ENCODE measurements at regions not wholly inside any gene's neighbourhood (a gene's known extent, or its start where the extent isn't known, plus 50 kb on each side); places are given as distances from the start of the nearest gene placed in this dataset. TPM values are rescaled to one million over a fixed set of nuclear protein-coding genes. Genes with fewer than 3 reads are reported as not detected.

DNA sequence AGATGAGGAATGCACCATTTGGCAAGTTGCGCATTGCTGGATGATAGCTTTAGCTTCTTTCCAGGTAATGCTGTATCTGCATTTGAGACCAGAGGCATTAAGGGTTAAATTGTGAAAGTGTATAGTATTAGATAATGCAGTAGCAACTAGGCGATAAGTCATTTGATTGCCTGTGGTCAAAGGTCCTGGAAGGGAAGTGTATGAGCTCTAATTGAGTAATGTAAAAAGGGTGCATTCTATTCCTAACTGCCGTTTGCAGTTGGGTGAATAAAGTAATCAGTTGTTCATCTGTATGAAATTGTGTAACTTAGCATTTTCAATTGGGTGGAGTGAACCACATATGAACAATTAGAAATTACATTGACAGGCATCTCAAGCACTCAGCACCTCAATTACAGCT, 54.5 kb upstream of the WDR1 start:
- no peak overlapping the region for H2AFZ ChIP-seq (ENCODE audit: low read length)
- no peaks in the 10 kb centered on the region for H3K36me3 ChIP-seq (ENCODE audit: insufficient read depth, low read length)
- no peaks in the 10 kb centered on the region for H3K9me3 ChIP-seq (ENCODE audit: low read depth, low read length)
- H3K4me1 ChIP-seq (ENCODE audit: insufficient read depth, low read length), result peaks cover 21% of the 10 kb centered on the region
- no peak overlapping the region for H3K4me2 ChIP-seq (ENCODE audit: insufficient read depth, low read length)
- TF ChIP-seq, protein P1, sequence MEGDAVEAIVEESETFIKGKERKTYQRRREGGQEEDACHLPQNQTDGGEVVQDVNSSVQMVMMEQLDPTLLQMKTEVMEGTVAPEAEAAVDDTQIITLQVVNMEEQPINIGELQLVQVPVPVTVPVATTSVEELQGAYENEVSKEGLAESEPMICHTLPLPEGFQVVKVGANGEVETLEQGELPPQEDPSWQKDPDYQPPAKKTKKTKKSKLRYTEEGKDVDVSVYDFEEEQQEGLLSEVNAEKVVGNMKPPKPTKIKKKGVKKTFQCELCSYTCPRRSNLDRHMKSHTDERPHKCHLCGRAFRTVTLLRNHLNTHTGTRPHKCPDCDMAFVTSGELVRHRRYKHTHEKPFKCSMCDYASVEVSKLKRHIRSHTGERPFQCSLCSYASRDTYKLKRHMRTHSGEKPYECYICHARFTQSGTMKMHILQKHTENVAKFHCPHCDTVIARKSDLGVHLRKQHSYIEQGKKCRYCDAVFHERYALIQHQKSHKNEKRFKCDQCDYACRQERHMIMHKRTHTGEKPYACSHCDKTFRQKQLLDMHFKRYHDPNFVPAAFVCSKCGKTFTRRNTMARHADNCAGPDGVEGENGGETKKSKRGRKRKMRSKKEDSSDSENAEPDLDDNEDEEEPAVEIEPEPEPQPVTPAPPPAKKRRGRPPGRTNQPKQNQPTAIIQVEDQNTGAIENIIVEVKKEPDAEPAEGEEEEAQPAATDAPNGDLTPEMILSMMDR (IDR thresholded peaks at IDR 0.05; ENCODE audit: extremely low read depth, low read depth, low read length), result no peak
- H4K20me1 ChIP-seq (ENCODE audit: insufficient read depth, low read length), result no peaks in the 10 kb centered on the region
- DNase-seq (ENCODE audit: insufficient read length, low spot score, missing footprints), result no peak
- no peaks in the 10 kb centered on the region for H3K79me2 ChIP-seq (ENCODE audit: insufficient read depth, low read length)
- H3K27ac ChIP-seq (ENCODE audit: low read depth, low read length), result no peak overlapping the region
- no peak overlapping the region for H3K4me3 ChIP-seq (ENCODE audit: insufficient read depth, low read length)
- H3K27me3 ChIP-seq (ENCODE audit: insufficient read depth, low read length), result no peaks in the 10 kb centered on the region

DNA sequence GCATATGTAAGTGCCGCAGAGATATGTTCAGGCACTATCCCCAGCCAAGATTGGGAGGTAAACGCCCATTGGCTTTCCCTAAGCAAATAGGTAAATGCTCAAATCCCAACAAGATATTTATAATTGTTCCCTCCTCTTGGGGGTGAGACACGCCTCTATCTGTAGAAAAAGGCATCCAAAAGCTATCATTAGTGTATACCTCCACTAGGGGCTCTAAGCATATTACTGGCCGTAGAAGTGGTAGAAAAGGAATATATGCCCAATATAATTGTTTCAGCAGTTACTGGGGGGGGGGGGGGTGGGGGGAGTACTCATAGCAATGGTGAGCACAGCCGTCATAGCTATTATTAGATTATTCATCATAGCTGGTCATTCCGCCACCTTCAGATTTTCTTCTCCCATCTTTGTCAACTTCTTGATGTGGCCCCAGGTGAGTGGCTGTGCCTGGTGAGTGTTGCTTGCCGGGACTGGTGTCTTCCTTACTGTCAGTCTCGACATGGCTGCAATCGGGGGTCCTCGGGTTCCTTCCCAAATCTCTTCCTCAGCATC, 53.3 kb upstream of the WDR1 start:
- Histone ChIP-seq H3K4me2 (ENCODE audit: insufficient read depth, low read length) (no peak overlapping the region), H4K20me1 (ENCODE audit: insufficient read depth, low read length) (no peaks in the 10 kb centered on the region), H3K4me3 (ENCODE audit: insufficient read depth, low read length) (no peak overlapping the region), H3K36me3 (ENCODE audit: insufficient read depth, low read length) (no peaks in the 10 kb centered on the region), H3K4me1 (ENCODE audit: insufficient read depth, low read length) (peaks cover 21% of the 10 kb centered on the region), H3K27me3 (ENCODE audit: insufficient read depth, low read length) (no peaks in the 10 kb centered on the region), H3K27ac (ENCODE audit: low read depth, low read length) (no peak overlapping the region), H3K9me3 (ENCODE audit: low read depth, low read length) (no peaks in the 10 kb centered on the region), H3K79me2 (ENCODE audit: insufficient read depth, low read length) (no peaks in the 10 kb centered on the region), H2AFZ (ENCODE audit: low read length) (no peak overlapping the region)
- TF ChIP-seq, protein P1 (IDR thresholded peaks at IDR 0.05; ENCODE audit: extremely low read depth, low read depth, low read length), result no peak
- DNase-seq (ENCODE audit: insufficient read length, low spot score, missing footprints), result no peak

DNA sequence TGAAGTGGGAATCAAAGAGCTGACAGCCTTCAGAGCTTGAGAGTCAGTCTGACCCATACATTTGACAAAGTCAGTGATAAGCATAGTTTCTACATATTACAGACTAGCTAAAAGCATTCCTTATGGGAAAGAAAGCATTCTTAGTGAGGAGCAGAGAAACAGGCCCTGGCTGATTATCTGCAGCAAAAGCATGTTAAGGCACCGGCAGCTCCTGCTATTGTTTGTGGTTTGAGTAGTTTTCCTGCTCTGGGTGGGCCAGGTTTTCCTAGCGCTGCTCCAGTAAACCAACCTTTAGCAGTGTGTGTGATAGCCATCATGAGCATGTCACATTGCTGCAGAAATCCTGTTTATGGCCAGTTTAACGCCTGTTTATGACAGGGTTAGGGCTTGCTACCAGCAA, 51.6 kb upstream of the WDR1 start:
- TF ChIP-seq, protein P1 (IDR thresholded peaks at IDR 0.05; ENCODE audit: extremely low read depth, low read depth, low read length), result no peak
- H3K4me1 ChIP-seq (ENCODE audit: insufficient read depth, low read length), result peaks cover 7% of the 10 kb centered on the region
- H3K36me3 ChIP-seq (ENCODE audit: insufficient read depth, low read length), result no peaks in the 10 kb centered on the region
- no peak overlapping the region for H2AFZ ChIP-seq (ENCODE audit: low read length)
- no peak overlapping the region for H3K4me3 ChIP-seq (ENCODE audit: insufficient read depth, low read length)
- no peaks in the 10 kb centered on the region for H3K27me3 ChIP-seq (ENCODE audit: insufficient read depth, low read length)
- H3K9me3 ChIP-seq (ENCODE audit: low read depth, low read length), result no peaks in the 10 kb centered on the region
- no peak overlapping the region for H3K4me2 ChIP-seq (ENCODE audit: insufficient read depth, low read length)
- H3K27ac ChIP-seq (ENCODE audit: low read depth, low read length), result no peak overlapping the region
- no peak for DNase-seq (ENCODE audit: insufficient read length, low spot score, missing footprints)
- H3K79me2 ChIP-seq (ENCODE audit: insufficient read depth, low read length), result no peaks in the 10 kb centered on the region
- no peaks in the 10 kb centered on the region for H4K20me1 ChIP-seq (ENCODE audit: insufficient read depth, low read length)

DNA sequence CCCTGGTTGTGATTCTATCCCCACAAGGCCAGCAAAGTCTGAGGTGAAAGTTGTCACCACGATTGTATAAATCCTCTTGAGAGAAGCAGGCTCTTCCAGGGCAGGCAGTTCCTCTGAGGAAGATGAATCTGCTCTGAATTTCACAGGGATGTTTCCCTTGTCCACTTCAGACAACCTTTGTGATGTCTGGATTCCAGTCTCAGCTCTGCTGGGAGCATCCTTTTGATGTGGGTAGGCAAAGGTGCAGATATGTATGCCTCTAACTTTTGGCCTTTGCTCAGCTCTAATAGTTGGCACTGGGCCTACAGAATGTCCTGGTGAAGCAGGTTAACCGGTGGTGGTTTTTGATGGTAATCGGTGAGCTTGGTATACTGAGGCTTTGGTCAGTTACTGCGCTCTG, 50.6 kb upstream of the WDR1 start:
- no peaks in the 10 kb centered on the region for H3K4me1 ChIP-seq (ENCODE audit: insufficient read depth, low read length)
- H3K27ac ChIP-seq (ENCODE audit: low read depth, low read length), result no peak overlapping the region
- H3K9me3 ChIP-seq (ENCODE audit: low read depth, low read length), result no peaks in the 10 kb centered on the region
- H3K27me3 ChIP-seq (ENCODE audit: insufficient read depth, low read length), result no peaks in the 10 kb centered on the region
- no peak for DNase-seq (ENCODE audit: insufficient read length, low spot score, missing footprints)
- H3K79me2 ChIP-seq (ENCODE audit: insufficient read depth, low read length), result no peaks in the 10 kb centered on the region
- no peaks in the 10 kb centered on the region for H3K36me3 ChIP-seq (ENCODE audit: insufficient read depth, low read length)
- no peak overlapping the region for H3K4me2 ChIP-seq (ENCODE audit: insufficient read depth, low read length)
- no peak overlapping the region for H3K4me3 ChIP-seq (ENCODE audit: insufficient read depth, low read length)
- H4K20me1 ChIP-seq (ENCODE audit: insufficient read depth, low read length), result no peaks in the 10 kb centered on the region
- H2AFZ ChIP-seq (ENCODE audit: low read length), result no peak overlapping the region
- TF ChIP-seq, protein P1 (IDR thresholded peaks at IDR 0.05; ENCODE audit: extremely low read depth, low read depth, low read length), result no peak

Small RNA genes in the stretch of these regions (small RNA-seq; reads per million reads assigned to genes)
- not detected for gene AC006499.8

All from osteoblast (primary cell).